OCI-LY1 (cell line): ENCODE measurements at regions not wholly inside any gene's neighbourhood (a gene's known extent, or its start where the extent isn't known, plus 50 kb on each side); places are given as distances from the start of the nearest gene placed in this dataset.

Source experiments
- EZH2 ChIP-seq: fragments of 200-600 bp; sonication (generic), shearing (Covaris generic); IDR thresholded peaks from 2 replicates; pipeline ENCODE4 v1.8.0; 2017; ENCODE audit warnings: borderline replicate concordance, mixed run types, mild to moderate bottlenecking, antibody characterized with exemption, low read length, moderate library complexity, mixed read lengths
- TF ChIP-seq, protein P1 (sequence below): fragments of 200-600 bp; sonication (generic), shearing (Covaris generic); IDR thresholded peaks from 2 replicates; pipeline ENCODE4 v1.5.1; 2017; ENCODE audit warnings: mild to moderate bottlenecking, antibody characterized with exemption, low read length, moderate library complexity, mixed read lengths

DNA sequence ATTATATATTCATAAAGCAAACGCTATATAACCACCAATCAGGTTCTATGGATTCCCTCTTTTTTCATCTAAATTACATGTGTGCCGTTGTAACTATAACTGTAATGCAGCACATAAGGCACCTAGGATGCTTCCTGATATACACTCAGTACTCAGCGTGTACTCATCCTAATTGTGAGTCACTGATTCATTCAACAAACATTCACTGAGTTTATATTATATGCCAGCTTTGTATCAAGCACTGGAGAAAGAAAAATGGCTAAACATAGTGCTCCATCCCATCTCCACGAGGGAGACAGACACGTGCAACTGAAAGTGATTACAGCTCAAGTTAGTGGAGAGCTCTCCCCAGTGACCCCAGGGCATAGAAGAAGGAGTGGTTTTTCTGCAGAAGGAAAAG is 49.9 kb upstream of the SYN3 start:
- TF ChIP-seq, protein P1, sequence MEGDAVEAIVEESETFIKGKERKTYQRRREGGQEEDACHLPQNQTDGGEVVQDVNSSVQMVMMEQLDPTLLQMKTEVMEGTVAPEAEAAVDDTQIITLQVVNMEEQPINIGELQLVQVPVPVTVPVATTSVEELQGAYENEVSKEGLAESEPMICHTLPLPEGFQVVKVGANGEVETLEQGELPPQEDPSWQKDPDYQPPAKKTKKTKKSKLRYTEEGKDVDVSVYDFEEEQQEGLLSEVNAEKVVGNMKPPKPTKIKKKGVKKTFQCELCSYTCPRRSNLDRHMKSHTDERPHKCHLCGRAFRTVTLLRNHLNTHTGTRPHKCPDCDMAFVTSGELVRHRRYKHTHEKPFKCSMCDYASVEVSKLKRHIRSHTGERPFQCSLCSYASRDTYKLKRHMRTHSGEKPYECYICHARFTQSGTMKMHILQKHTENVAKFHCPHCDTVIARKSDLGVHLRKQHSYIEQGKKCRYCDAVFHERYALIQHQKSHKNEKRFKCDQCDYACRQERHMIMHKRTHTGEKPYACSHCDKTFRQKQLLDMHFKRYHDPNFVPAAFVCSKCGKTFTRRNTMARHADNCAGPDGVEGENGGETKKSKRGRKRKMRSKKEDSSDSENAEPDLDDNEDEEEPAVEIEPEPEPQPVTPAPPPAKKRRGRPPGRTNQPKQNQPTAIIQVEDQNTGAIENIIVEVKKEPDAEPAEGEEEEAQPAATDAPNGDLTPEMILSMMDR, result no peak
- TF ChIP-seq EZH2, result no peak
